Liver (tissue), 8 donors: ENCODE measurements at regions not wholly inside any gene's neighbourhood (a gene's known extent, or its start where the extent isn't known, plus 50 kb on each side); places are given as distances from the start of the nearest gene placed in this dataset.

Experiments
- DNase-seq: peaks from one replicate; pipeline ENCODE4 v3.0.0-alpha.2; 2017; ENCODE audit warnings: low spot score
- H3K27ac ChIP-seq, 2 donors: one replicate each; pipeline ENCODE4 v1.7.0; 2013; ENCODE audit warnings: inconsistent platforms in 2 of 2, low read length in 2 of 2, control low read depth in 1 of 2, low read depth in 1 of 2, mild to moderate bottlenecking in 1 of 2
- H3K27me3 ChIP-seq, 4 donors: one replicate each; pipeline versions ENCODE4 v1.6.1 to v1.7.0; 2013; ENCODE audit warnings: low read length in 3 of 4, inconsistent platforms in 1 of 4, mild to moderate bottlenecking in 1 of 4, moderate library complexity in 1 of 4; ENCODE audit not compliant: control insufficient read depth in 4 of 4, insufficient read depth in 4 of 4
- H3K36me3 ChIP-seq, 4 donors: one replicate each; pipeline versions ENCODE4 v1.6.1 to v1.7.0; 2013; ENCODE audit warnings: low read length in 3 of 4, mild to moderate bottlenecking in 3 of 4, low read depth in 1 of 4, moderate library complexity in 1 of 4; ENCODE audit not compliant: control insufficient read depth in 4 of 4, insufficient read depth in 3 of 4
- H3K4me1 ChIP-seq, 4 donors: one replicate each; pipeline versions ENCODE4 v1.6.1 to v1.7.0; 2013; ENCODE audit warnings: low read length in 3 of 4, mild to moderate bottlenecking in 3 of 4, moderate library complexity in 1 of 4; ENCODE audit not compliant: control insufficient read depth in 4 of 4, insufficient read depth in 4 of 4
- H3K4me3 ChIP-seq, 3 donors: one replicate each; pipeline versions ENCODE4 v1.6.1 to v1.7.0; 2013; ENCODE audit warnings: low read length in 3 of 3, control low read depth in 1 of 3, low read depth in 1 of 3, mild to moderate bottlenecking in 1 of 3
- H3K9ac ChIP-seq, 2 donors: one replicate each; pipeline ENCODE4 v1.7.0; 2013; ENCODE audit warnings: low read length in 2 of 2, mild to moderate bottlenecking in 2 of 2, moderate library complexity in 2 of 2, control low read depth in 1 of 2, low read depth in 1 of 2
- H3K9me3 ChIP-seq, 4 donors: one replicate each; pipeline versions ENCODE4 v1.6.1 to v1.7.0; 2013; ENCODE audit warnings: low read length in 3 of 4; ENCODE audit not compliant: control insufficient read depth in 4 of 4
- ATF3 ChIP-seq: IDR thresholded peaks from 2 replicates; pipeline ENCODE4 v1.6.1; 2016; ENCODE audit warnings: antibody characterized with exemption
- CTCF ChIP-seq: fragments of 150-350 bp; IDR thresholded peaks from 2 replicates; pipeline ENCODE4 v1.5.1; 2017; ENCODE audit warnings: improper control_type of control experiment, low read depth, low read length; ENCODE audit not compliant: missing input control
- EGR1 ChIP-seq, 2 donors: IDR thresholded peaks; 2 replicates each; pipeline ENCODE4 v1.6.1; 2016 to 2018; ENCODE audit warnings: antibody characterized with exemption in 2 of 2, low read depth in 2 of 2
- FOXA1 ChIP-seq: IDR thresholded peaks from 2 replicates; pipeline ENCODE4 v1.6.1; 2016; ENCODE audit warnings: antibody characterized with exemption
- FOXA2 ChIP-seq: IDR thresholded peaks from 2 replicates; pipeline ENCODE4 v1.6.1; 2016; ENCODE audit warnings: antibody characterized with exemption
- GABPA ChIP-seq, 2 donors: IDR thresholded peaks in 1 of 2; conservative IDR thresholded peaks in 1 of 2; 2 replicates each; pipeline ENCODE4 v1.6.1; 2016; ENCODE audit warnings: antibody characterized with exemption in 2 of 2, mild to moderate bottlenecking in 1 of 2, moderate library complexity in 1 of 2
- HNF4A ChIP-seq, 2 donors: conservative IDR thresholded peaks; 2 replicates each; pipeline ENCODE4 v1.6.1; 2016; ENCODE audit warnings: antibody characterized with exemption in 2 of 2, mild to moderate bottlenecking in 2 of 2
- HNF4G ChIP-seq: IDR thresholded peaks from 2 replicates; pipeline ENCODE4 v1.6.1; 2016; ENCODE audit warnings: antibody characterized with exemption
- MAX ChIP-seq: IDR thresholded peaks from 2 replicates; pipeline ENCODE4 v1.6.1; 2016; ENCODE audit warnings: antibody characterized with exemption
- NR2F2 ChIP-seq: IDR thresholded peaks from 2 replicates; pipeline ENCODE4 v1.6.1; 2016; ENCODE audit warnings: antibody characterized with exemption
- RAD21 ChIP-seq, 2 donors: IDR thresholded peaks; 2 replicates each; pipeline ENCODE4 v1.6.1; 2016; ENCODE audit warnings: antibody characterized with exemption in 2 of 2, mild to moderate bottlenecking in 2 of 2
- REST ChIP-seq: IDR thresholded peaks from 2 replicates; pipeline ENCODE4 v1.6.1; 2016; ENCODE audit warnings: antibody characterized with exemption, mild to moderate bottlenecking
- SP1 ChIP-seq: IDR thresholded peaks from 2 replicates; pipeline ENCODE4 v1.6.1; 2018; ENCODE audit warnings: antibody characterized with exemption, mild to moderate bottlenecking
- TAF1 ChIP-seq: conservative IDR thresholded peaks from 2 replicates; pipeline ENCODE4 v1.6.1; 2016; ENCODE audit warnings: antibody characterized with exemption, mild to moderate bottlenecking
- ZBTB33 ChIP-seq: IDR thresholded peaks from 2 replicates; pipeline ENCODE4 v1.6.1; 2016; ENCODE audit warnings: antibody characterized with exemption
- WGBS: extraction: QIAGEN DNeasy Blood & Tissue Kit; methylation state at CpG from one replicate; pipeline ENCODE4 v1.1.7; 2013; 5-methylcytosine and 5-hydroxymethylcytosine counted together
- donor health status: healthy.
- donor health status: healthy.
- donor health status: healthy.
- donor health status: healthy.
- donor health status: healthy.

- H3K27me3 ChIP-seq: no peaks in the 10 kb centered on the region
- WGBS: 77% methylated on average over 2 of the region's 2 CpGs
- no peaks in the 10 kb centered on the region for H3K9me3 ChIP-seq
- H3K4me1 ChIP-seq: peaks cover 0 to 14% (median 12%) of the 10 kb centered on the region in 4 donors
- no peak overlapping the region for H3K27ac ChIP-seq
- H3K36me3 ChIP-seq: no peaks in the 10 kb centered on the region
- H3K4me3 ChIP-seq: no peak overlapping the region
- no peak overlapping the region for H3K9ac ChIP-seq
- TF ChIP-seq MAX: no peak
- DNase-seq: no peak
Measured at GRCh38 chr9:82417501-82417900, 428.9 kb downstream of the SPATA31D1 start.

- Histone ChIP-seq H3K27me3 (no peaks in the 10 kb centered on the region), H3K36me3 (no peaks in the 10 kb centered on the region), H3K9me3 (no peaks in the 10 kb centered on the region), H3K4me1 (peaks cover 0 to 20% (median 18%) of the 10 kb centered on the region in 4 donors), H3K27ac (no peak overlapping the region), H3K4me3 (no peak overlapping the region), H3K9ac (no peak overlapping the region)
- 55% methylated on average over 6 of the region's 6 CpGs for WGBS
- DNase-seq: no peak
- no peak for TF ChIP-seq SP1
- no peak for TF ChIP-seq FOXA2
- TF ChIP-seq FOXA1: no peak
- TF ChIP-seq REST: no peak
- no peak for TF ChIP-seq RAD21 (IDR thresholded peaks at IDR 0.05)
- no peak for TF ChIP-seq ATF3
- no peak for TF ChIP-seq NR2F2
Measured at GRCh38 chr9:82418334-82418733, 429.8 kb downstream of the SPATA31D1 start.

- Histone ChIP-seq H3K27ac (no peak overlapping the region), H3K4me3 (no peak overlapping the region), H3K9me3 (no peaks in the 10 kb centered on the region), H3K4me1 (peaks cover 2 to 35% (median 28%) of the 10 kb centered on the region in 4 donors), H3K27me3 (no peaks in the 10 kb centered on the region), H3K36me3 (no peaks in the 10 kb centered on the region), H3K9ac (no peak overlapping the region)
- DNase-seq: no peak
- 86% methylated on average over 3 of the region's 3 CpGs for WGBS
- no peak for TF ChIP-seq TAF1
- TF ChIP-seq MAX: no peak
- no peak for TF ChIP-seq GABPA (IDR thresholded peaks at IDR 0.05 in 1 of 2, conservative IDR thresholded peaks at IDR 0.05 in 1 of 2)
- TF ChIP-seq EGR1 (IDR thresholded peaks at IDR 0.05; ENCODE audit: low read depth in 2 of 2): no peak
- TF ChIP-seq HNF4A (conservative IDR thresholded peaks at IDR 0.05): no peak
- TF ChIP-seq HNF4G: no peak
- no peak for TF ChIP-seq NR2F2
- TF ChIP-seq ZBTB33: no peak
- no peak for TF ChIP-seq RAD21 (IDR thresholded peaks at IDR 0.05)
- no peak for TF ChIP-seq ATF3
- no peak for TF ChIP-seq CTCF
Measured at GRCh38 chr9:82419696-82420486, 431.3 kb downstream of the SPATA31D1 start.
